ENCODE measurements at regions not wholly inside any gene's neighbourhood (a gene's known extent, or its start where the extent isn't known, plus 50 kb on each side); places are given as distances from the start of the nearest gene placed in this dataset.
"Not testable (repeated sequence)": the region's sequence is repeated elsewhere in the genome, so short reads cannot be mapped to it uniquely, and the experiment has no call there.

DNA sequence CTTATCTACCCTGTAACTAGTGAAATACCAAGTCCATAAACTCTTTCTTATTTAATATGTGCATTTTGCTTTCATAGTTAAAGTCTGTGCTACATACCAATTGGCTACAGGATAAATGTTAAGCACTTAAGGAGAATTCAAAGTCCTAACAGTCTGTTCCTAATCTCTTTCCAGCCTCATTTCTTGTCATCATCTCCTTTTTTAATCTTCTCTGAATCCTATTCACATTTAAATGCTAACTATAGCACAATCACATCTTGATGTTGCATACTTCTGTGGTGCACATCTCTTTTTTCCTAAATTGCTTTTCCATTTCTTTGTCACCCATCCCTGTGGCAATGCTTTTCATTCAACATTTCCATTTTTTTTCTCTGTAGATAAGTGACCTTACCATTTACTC is 996.1 kb upstream of the TYRP1 start:
- DNase-seq (ENCODE audit: extremely low read depth, low read depth, low spot score), result no peak

DNA sequence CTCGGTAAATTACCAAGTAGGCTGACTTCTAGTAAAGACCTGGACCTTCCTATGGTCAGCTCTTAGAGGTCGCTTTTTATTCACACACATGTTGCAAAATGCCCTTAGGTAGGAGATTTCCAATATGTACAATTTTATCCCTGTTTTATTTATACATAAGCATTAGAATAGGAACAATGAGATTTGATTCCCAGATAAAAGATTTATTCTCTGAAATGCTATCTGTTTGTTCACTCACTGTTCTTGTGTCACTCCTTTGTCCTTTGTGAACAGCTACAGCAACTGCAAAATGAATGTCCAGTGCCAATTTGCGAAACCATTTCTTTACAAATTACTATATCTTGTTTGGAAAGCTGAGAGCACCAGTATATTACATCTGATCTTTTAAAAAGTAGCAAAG is 991.5 kb upstream of the TYRP1 start:
- DNase-seq (ENCODE audit: extremely low read depth, low read depth, low spot score), result no peak

DNA sequence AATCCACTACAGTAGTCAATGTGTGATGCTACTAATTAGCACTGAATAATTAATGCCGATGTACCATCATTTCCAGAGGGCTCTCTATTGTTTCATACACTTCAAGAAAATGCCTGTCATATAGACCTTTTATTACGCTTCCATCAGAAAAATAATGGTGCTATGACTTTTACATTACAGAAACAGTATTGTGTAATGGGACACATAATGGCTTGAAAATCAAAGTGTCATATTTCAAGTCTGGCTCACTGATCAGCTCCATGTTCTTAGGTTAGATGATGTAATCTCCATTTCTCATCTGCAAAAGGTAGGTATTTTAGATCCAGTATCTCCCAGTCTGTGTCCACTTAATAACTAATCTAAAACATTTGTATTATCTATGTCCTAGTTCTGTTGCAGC is 990.6 kb upstream of the TYRP1 start:
- DNase-seq (ENCODE audit: extremely low read depth, low read depth, low spot score), result no peak

DNA sequence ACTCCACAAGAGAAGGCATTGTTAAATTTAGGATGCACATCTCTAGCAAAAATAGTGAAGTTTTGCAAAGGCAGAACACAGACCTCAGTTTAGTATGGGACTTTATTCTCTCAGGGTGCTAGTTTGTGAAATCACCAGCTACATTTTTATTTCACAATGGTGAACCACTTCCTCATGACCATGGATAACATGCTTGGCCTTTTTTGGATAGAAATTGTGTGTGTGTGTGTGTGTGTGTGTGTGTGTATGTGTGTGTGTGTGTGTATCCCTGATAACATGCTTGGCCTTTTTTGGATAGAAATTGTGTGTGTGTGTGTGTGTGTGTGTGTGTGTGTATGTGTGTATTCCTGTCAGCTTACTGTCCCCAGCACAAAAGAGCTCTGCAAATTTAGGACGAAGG is 989.0 kb upstream of the TYRP1 start:
- DNase-seq (ENCODE audit: extremely low read depth, low read depth, low spot score), result not testable (repeated sequence)

DNA sequence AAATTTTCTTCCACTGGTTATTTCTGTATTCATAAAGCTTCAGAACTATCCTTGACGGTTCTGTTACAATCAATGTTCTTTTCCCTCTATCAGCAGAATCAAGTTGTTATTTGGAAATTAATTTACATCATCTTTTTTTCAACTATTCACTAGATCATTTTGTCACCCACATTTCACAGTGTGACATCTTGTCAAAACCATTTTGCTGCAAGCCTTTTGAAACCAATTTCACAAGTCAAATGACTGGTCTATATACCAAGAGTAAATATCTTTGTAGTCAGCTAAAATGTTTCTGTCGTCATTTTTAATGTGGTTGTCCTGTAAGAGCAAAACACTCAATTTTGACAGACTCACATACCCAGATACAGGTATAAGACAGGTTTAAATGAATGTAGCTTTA is 984.3 kb upstream of the TYRP1 start:
- no peak for DNase-seq (ENCODE audit: extremely low read depth, low read depth, low spot score)

DNA sequence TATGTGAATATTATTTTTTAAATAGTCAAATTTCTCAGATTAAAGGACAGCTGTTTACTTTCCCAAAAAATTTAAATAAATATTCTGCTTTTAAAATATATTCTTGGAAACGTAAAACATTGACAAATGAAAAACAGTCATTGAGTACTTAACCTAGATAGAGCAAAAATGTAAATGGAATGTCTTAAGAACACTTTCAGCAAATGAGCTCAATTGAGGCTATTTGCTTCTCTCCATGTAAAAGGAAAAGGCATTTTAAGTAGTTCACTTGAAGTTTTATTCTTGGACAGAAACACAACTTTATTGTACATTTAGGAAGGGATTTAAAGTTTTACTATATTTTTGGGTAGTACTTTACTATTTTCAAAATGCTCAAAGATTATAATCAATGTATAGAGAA is 983.6 kb upstream of the TYRP1 start:
- no peak for DNase-seq (ENCODE audit: extremely low read depth, low read depth, low spot score)

DNA sequence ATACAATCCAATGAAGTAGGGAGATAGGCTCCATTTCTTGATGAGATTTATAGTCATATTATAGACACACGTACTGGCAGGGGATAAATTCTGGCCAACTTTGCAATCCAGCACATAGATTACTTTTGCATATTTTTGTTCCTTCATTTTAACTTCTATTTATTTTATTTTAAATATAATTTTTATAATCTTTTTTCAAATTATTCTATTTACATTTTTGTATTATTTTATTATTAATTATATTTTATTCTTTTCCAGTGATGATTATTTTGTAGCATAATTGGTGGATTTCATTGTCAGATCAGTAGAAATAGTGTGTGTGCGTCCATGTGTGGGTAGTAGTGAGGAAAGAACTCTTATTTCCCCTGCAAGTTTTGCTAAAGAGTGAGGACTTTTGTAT is 980.1 kb upstream of the TYRP1 start:
- DNase-seq (ENCODE audit: extremely low read depth, low read depth, low spot score), result no peak

DNA sequence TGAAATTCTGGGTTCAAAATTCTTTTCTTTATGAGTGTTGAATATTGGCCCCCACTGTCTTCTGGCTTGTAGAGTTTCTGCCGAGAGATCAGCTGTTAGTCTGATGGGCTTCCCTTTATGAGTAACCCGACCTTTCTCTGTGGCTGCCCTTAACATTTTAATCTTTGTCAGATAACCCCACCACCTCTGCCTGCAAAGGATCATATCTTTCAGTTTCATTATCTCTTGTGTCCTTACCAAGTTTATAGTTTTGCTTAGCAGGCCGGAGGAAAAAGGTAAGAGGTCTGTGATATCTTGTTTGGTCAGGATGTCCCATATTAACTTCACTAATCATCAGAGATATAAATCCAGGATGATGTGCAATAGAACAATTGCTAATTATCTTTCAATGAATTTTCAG is 970.2 kb upstream of the TYRP1 start:
- DNase-seq (ENCODE audit: extremely low read depth, low read depth, low spot score), result no peak

DNA sequence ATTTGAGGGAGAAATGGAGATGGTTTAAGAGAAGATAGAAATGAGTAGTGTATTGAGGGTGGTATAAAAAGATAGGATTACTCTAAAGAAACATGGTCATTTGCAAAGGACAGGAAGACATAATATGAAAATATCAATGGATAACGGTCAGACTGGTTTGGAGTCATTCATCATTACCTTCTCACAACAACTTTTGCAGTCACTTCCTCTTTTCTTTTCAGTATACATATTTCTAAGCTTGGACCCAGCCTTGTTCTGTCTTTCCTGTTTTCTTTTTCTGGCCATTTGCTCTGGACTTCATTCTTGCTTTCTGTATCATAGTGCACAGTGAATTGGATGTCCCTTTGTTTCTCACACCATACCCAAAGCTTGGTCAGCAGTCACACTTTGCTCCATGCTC is 966.5 kb upstream of the TYRP1 start:
- no peak for DNase-seq (ENCODE audit: extremely low read depth, low read depth, low spot score)

DNA sequence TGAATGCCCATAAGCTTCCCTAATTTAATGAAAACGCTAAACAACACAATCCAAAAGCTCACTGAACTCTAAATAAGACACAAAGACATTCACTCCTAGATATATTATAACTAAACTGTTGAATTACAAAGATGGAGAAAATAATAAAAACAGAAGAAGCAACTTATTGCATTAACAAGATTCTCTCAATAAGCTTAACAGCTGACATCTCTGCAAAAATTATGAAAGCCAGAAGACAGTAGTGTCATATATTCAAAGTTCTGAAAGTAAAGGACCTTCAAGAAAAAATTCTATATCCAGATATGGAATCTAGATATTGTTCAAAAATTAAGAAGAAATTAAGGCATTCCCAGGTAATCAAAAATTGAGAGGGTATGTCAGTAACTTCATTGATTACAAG is 957.8 kb upstream of the TYRP1 start:
- no peak for DNase-seq (ENCODE audit: extremely low read depth, low read depth, low spot score)

DNA sequence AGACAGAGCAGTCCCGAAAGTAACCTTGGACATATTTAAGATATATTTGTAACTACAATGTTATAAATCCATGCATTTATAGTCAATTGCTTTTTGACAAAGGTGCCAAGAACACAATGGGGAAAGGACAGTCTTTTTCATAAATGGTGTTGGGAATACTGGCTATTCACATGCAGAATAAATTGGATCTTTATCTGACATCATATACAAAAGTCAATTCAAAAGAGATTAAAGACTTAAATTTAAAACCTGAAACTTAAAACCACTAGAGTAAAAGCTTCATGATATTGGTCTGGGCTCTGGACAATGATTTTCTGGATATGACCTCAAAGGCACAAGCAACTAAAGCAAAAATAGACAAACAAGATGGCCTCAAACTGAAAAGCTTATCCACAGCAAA is 950.7 kb upstream of the TYRP1 start:
- DNase-seq (ENCODE audit: extremely low read depth, low read depth, low spot score), result no peak

DNA sequence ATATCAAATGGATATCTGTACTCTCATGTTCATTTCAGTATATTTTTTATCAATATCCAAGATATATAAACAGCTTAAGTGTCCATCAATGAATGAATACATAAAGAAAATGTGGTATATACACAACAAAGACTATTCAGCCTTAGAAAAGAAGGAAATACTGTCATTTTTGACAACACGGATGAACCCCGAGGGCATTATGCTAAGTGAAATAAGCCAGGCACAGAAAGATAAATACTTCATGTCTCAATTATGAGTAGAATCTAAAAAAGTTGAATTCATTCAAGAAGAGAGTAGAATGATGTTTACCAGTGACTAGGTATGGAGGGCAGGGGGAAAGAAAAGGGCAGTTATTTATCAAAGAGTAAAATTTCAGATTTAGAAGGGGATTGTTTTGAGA is 949.8 kb upstream of the TYRP1 start:
- no peak for DNase-seq (ENCODE audit: extremely low read depth, low read depth, low spot score)

DNA sequence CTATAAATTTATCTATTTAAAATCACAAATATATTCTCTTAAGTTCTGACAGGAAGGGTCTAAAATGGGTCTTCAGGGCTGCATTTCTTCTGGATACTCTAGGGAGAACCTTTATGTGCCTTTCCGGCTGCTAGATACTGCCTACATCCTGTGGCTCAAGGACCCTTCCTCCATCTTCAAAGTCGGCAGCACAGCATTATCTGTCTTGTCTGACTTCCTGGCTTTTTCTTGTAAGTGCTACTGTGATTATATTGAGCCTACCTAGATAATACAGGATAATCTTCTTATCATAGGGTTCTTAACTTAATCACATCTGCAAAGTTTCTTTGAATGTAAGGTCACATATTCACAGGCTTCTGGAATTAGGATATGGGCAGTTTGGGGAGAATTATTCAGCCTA is 943.8 kb upstream of the TYRP1 start:
- DNase-seq (ENCODE audit: extremely low read depth, low read depth, low spot score), result no peak

DNA sequence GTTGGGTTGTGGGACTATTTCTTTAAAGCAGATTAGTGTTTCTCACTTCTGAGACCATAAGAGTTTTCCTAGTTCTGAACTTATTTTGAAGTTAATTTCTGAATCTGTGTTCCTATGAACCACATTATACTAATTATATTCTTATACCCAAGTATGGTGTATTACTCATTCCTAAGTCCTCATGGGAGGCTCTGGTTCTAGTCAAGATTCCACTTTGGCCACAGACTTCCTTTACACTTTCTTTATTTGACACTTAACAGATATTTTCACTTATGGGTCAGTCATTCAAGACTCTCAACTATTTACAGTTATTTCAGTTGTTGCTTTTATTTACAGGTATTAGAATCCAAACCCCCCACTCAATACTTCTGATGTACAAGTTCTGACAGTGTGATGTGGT is 937.2 kb upstream of the TYRP1 start:
- no peak for DNase-seq (ENCODE audit: extremely low read depth, low read depth, low spot score)

DNA sequence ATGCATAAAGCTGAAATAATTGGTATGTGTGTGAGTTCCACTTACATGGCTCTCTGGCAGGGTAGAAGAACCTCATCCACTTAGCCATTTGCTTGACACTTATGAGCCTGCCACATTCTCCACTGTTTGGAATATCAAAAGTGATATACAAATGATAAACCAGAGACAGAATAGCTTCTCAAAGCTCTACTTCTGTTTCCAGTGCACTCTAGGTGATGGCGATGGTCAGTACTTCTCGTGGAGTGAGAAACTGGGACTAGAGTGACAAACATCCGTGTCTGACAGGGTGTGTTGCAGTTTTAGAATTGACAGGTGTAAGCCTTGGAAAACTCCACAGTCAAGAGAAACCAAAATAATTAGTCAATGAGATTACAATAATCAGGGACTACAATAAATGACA is 935.8 kb upstream of the TYRP1 start:
- DNase-seq (ENCODE audit: extremely low read depth, low read depth, low spot score), result no peak

DNA sequence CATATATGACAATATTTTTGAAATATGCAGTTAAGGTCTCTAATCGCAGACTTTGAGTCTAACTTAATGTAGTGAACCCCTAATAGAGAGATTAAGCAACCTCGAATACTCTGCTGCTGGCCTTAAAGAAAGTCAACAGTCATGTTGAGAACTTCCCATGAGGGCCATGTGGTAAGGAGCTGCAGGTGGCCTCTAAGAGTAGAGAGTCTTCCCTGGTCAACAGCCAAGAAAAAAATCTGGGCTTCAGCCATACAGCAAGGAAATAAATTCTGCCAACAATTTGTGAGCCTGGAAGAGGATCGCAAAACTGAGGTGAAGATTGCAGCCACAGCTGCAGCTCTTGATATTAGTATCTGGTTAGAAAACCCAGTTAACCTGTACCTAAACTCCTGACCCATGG is 935.2 kb upstream of the TYRP1 start:
- DNase-seq (ENCODE audit: extremely low read depth, low read depth, low spot score), result no peak

DNA sequence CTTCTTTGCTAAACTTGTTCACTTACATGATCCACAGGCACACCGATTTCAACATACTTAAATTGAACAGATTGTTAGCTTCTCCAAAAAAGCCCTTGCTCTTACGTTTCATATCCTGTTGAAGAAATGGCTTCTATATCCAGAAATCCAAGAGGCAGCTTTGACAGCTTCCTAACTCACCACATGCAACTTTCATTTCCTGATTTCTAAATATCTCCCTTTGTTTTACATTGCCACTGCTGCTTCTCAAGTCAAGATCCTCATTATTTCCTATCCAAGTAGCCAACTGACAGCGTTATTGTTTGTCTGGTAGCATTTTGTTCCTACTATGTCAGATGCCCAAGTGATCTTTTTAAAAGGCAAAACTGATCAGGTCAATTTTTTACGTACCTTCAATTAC is 913.2 kb upstream of the TYRP1 start:
- DNase-seq (ENCODE audit: extremely low read depth, low read depth, low spot score), result no peak

DNA sequence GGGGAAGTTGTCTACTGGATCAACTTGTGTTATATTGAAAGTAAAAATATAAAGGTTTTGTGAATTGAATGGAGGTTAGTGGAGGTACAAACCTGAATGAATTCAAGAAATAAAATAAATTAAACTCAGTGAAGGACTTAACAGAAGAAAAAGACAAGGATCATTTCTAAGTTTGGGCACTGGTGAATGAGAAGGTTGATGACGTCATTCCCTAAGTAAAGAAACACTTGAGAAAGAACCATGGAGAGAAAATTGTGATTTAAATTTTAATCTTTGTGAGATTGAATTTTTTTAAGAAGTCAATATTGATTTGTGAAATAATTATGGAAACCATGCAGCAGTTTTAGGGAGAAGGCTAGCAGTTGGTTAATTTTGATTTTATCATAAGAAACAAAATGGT is 900.3 kb upstream of the TYRP1 start:
- DNase-seq (ENCODE audit: extremely low read depth, low read depth, low spot score), result no peak

DNA sequence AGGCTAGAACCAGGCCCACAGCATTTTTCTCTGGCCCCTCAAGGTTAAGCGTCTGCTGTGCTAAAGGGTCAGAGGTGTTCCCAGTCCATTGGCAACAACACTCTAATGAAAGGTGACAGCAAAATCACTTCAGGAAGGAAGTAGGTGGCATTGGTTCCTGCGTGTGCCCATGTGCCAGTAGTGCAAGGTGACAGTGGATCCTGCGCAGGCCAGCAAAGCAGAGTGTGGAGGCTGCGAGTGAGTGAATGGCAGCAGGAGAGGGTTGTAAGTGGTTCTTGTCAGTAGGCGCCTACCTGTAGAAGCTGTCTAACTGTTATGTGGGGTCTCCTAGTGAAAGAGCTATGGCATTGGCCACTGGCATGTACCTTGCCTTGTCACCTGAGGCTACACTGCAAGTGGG is 898.2 kb upstream of the TYRP1 start:
- DNase-seq (ENCODE audit: extremely low read depth, low read depth, low spot score), result no peak

DNA sequence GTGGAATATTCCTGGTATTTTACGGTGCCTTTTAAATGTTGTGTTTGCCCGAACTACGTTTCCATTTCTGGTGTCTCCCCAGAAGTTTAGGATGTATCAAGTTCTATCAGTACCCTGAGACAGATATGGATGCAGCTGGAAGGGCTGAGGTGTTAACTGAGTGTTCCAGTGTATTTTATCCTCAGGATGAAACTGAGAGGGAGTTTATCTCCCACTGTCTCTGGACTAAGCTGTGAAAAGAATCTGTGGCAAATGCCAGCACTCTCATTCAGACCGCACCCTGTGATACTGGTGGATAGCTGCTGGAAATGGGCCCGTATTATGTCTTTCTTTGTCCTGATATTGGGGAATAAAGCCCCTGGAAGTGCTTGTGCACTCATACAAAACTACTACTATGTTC is 887.2 kb upstream of the TYRP1 start:
- no peak for DNase-seq (ENCODE audit: extremely low read depth, low read depth, low spot score)

DNA sequence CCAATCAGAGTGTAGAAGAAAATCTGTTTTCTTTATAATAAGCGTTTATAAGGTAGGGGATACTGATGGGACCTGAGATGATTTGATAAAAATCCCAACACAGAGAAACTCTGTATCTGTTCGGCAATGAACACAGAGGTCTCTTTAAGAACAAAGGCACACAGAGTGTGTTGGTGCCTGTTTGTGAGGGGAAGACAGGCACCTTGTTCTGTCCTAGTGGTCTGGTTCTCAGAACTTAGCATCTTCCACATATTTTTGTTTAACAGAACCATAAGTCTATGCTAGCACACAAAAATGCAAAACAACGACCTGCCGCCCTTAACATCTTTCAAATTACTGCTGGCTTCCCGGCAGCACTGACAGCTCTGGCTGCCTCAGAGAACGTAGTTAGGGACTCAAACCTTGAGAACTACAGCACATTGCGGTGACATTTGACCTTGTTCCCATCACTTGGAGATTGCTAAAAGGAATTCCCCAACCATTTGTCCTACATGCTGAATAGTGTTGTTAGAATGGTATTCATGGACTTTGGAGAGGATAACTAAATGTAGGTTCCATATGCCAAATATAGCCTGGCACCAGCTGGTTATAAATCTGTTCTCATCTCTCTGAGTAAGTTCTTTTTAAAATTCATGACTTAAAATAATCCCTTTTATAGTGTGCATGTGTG is 871.7 kb upstream of the TYRP1 start:
- DNase-seq (ENCODE audit: extremely low read depth, low read depth, low spot score), result no peak

DNA sequence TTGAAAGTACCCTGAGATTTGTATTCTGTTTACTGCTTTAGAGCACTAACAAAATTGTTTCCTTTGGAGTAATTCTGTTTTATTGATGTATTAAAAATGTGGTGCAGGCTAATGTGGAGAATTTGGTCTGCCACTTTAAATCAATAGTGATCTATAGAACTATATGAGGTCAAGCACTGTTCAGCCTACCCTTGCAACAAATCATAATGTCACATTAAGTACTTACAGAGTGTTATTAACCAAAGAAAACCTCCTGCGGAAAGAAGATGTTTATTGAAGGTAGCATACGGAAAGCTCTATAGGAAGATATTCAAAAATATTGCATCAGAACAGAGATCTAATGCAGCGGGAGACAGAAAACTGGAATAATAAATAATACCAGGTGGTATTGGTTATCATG is 865.0 kb upstream of the TYRP1 start:
- DNase-seq (ENCODE audit: extremely low read depth, low read depth, low spot score), result no peak

DNA sequence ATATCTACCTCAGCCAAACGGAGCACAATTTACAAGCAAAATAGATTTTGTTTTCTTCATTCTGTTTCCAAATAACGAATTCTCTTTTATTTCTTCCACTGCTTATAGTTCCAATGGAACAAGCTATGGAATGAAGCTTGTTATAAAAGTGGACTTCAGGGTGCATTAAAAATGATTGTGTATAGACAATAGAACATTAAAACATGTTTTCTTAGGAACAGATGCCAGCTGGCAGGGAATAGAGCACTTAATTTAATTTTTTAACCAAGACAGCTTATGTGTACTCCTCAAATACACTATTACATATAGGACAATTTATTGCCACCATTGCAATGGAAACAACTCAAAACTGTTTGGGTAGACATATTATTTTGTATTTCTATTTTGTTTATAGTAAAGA is 860.1 kb upstream of the TYRP1 start:
- DNase-seq (ENCODE audit: extremely low read depth, low read depth, low spot score), result no peak

DNA sequence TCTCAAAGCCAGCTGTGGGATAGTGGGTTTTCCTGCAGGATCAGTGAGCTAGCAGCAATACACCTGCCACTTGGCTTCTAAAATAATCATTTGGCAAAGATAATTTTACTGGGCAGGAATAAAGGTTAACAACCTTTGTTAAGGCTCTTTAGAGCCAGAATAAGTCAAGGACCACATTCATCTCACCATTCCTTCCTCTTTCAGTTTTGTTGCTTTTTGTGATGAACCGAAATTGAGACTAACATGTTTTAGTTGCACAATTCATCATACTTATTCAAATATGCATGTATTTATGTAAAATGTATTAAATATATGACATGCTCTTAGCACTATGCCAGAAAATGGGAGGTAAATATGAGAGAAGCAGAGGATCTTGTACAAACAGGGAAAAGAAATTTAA is 824.4 kb upstream of the TYRP1 start:
- no peak for DNase-seq (ENCODE audit: extremely low read depth, low read depth, low spot score)

All from glomerular endothelial cell (primary cell).